HEK293 (cell line): ENCODE measurements at regions not wholly inside any gene's neighbourhood (a gene's known extent, or its start where the extent isn't known, plus 50 kb on each side); places are given as distances from the start of the nearest gene placed in this dataset.
"Not testable (repeated sequence)": the region's sequence is repeated elsewhere in the genome, so short reads cannot be mapped to it uniquely, and the experiment has no call there.

ENCODE experiments used
- CTCF ChIA-PET: fragments of 350-600 bp; formaldehyde crosslinking; extraction: SDS; loops from one replicate; lab custom pipeline; 2021; ENCODE audit warnings: antibody characterized with exemption; lab: Yijun Ruan, JAX
- POLR2A ChIA-PET: fragments of 300-600 bp; formaldehyde crosslinking; extraction: SDS; loops from one replicate; lab custom pipeline; 2020; ENCODE audit warnings: antibody characterized with exemption, inconsistent platforms; lab: Yijun Ruan, JAX
- H3K27ac ChIP-seq: fragments of 200-500 bp; sonication (Bioruptor generic); 2 replicates; pipeline ENCODE4 v1.5.1; 2014; ENCODE audit warnings: low read depth, low read length, control low read depth, inconsistent platforms; ENCODE audit errors: extremely low read depth
- H3K36me3 ChIP-seq, 2 experiments: fragments of 200-500 bp in 1 of 2; sonication (Bioruptor generic) in 1 of 2; 1 replicate in 1 of 2; 2 replicates in 1 of 2; pipeline ENCODE4 v1.5.1; 2014 to 2017; ENCODE audit warnings: inconsistent platforms in 2 of 2, low read length in 2 of 2; ENCODE audit not compliant: control insufficient read depth in 2 of 2, insufficient read depth in 1 of 2
- H3K4me1 ChIP-seq: fragments of 200-500 bp; sonication (Bioruptor generic); 2 replicates; pipeline ENCODE4 v1.5.1; 2014; ENCODE audit warnings: mild to moderate bottlenecking, low read length, inconsistent platforms; ENCODE audit not compliant: control insufficient read depth, insufficient read depth
- H3K4me3 ChIP-seq: 2 replicates; pipeline ENCODE4 v1.5.1; 2011; ENCODE audit warnings: low read depth, mild to moderate bottlenecking, control low read depth, low read length, moderate library complexity
- H3K9me3 ChIP-seq: fragments of 200-500 bp; sonication (Bioruptor generic); 2 replicates; pipeline ENCODE4 v1.5.1; 2014; ENCODE audit warnings: low read depth, low read length, inconsistent platforms; ENCODE audit not compliant: control insufficient read depth, insufficient read depth
- PRDM10 ChIP-seq: fragments of 450-650 bp; formaldehyde crosslinking; IDR thresholded peaks from 2 replicates; pipeline ENCODE4 v1.5.1; 2016; ENCODE audit warnings: missing biosample characterization, missing genetic modification characterization
- SALL2 ChIP-seq: fragments of 450-650 bp; formaldehyde crosslinking; IDR thresholded peaks from 2 replicates; pipeline ENCODE4 v1.5.0; 2017; ENCODE audit warnings: missing biosample characterization, mild to moderate bottlenecking, missing genetic modification characterization, borderline replicate concordance
- ZNF148 ChIP-seq: fragments of 450-650 bp; formaldehyde crosslinking; IDR thresholded peaks from 2 replicates; pipeline ENCODE4 v1.5.0; 2017; ENCODE audit warnings: missing biosample characterization, missing genetic modification characterization, borderline replicate concordance
- ZNF155 ChIP-seq: fragments of 450-650 bp; formaldehyde crosslinking; IDR thresholded peaks from 2 replicates; pipeline ENCODE4 v1.5.1; 2016; ENCODE audit warnings: missing biosample characterization, missing genetic modification characterization
- ZNF19 ChIP-seq: fragments of 450-650 bp; formaldehyde crosslinking; IDR thresholded peaks from 2 replicates; pipeline ENCODE4; 2016; ENCODE audit warnings: missing biosample characterization, missing genetic modification characterization, low read depth
- ZNF23 ChIP-seq: fragments of 450-650 bp; formaldehyde crosslinking; IDR thresholded peaks from 2 replicates; pipeline ENCODE4 v1.5.1; 2016; ENCODE audit warnings: missing biosample characterization, missing genetic modification characterization, borderline replicate concordance
- ZNF610 ChIP-seq: fragments of 450-650 bp; formaldehyde crosslinking; IDR thresholded peaks from 2 replicates; pipeline ENCODE4 v1.5.1; 2016; ENCODE audit warnings: missing biosample characterization, missing genetic modification characterization, borderline replicate concordance
- ZSCAN30 ChIP-seq: fragments of 450-650 bp; IDR thresholded peaks from 2 replicates; pipeline ENCODE4 v1.5.1; 2018; ENCODE audit warnings: missing biosample characterization, mild to moderate bottlenecking, missing genetic modification characterization, moderate library complexity
- ZSCAN5A ChIP-seq: fragments of 450-650 bp; formaldehyde crosslinking; IDR thresholded peaks from 2 replicates; pipeline ENCODE4 v1.5.1; 2016; ENCODE audit warnings: missing biosample characterization, missing genetic modification characterization
- TF ChIP-seq, protein P1 (sequence below): fragments of 450-650 bp; formaldehyde crosslinking; IDR thresholded peaks from 2 replicates; pipeline ENCODE4 v1.5.1; 2016; ENCODE audit warnings: missing biosample characterization, missing genetic modification characterization

GRCh38 chr1:197841158-197841557 lies 61.3 kb upstream of the C1orf53 start:
- ChIA-PET CTCF (no interaction called here), POLR2A (no interaction called here)
- H3K4me3 ChIP-seq = no peak overlapping the region
- H3K36me3 ChIP-seq = no peaks in the 10 kb centered on the region
- no peaks in the 10 kb centered on the region for H3K4me1 ChIP-seq
- no peak for TF ChIP-seq SALL2 (tag by site-specific recombination)
- no peak for TF ChIP-seq ZNF23 (tag by site-specific recombination)
- no peak for TF ChIP-seq ZNF610 (tag by site-specific recombination)
- TF ChIP-seq, protein P1, sequence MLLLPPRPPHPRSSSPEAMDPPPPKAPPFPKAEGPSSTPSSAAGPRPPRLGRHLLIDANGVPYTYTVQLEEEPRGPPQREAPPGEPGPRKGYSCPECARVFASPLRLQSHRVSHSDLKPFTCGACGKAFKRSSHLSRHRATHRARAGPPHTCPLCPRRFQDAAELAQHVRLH (tag by site-specific recombination) = no peak
- H3K27ac ChIP-seq = no peak overlapping the region
- H3K9me3 ChIP-seq = no peaks in the 10 kb centered on the region

DNA sequence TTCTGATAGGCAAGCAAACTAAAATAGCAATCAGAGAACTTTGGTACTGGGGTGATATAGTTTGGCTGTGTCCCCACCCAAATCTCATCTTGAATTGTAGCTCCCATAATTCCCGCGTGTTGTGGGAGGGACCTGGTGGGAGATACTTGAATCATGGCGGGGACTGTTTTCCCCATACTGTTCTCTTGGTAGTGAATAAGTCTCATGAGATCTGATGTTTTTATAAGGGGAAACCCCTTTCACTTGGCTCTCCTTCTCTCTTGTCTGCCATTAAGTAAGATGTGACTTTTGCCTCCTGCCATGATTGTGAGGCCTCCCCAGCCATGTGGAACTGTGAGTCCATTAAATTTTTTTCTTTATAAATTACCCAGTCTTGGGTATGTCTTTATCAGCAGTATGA lies 62.6 kb upstream of the C1orf53 start:
- CTCF ChIA-PET, POLR2A ChIA-PET, H3K4me3 ChIP-seq, H3K36me3 ChIP-seq, H3K4me1 ChIP-seq, H3K27ac ChIP-seq, H3K9me3 ChIP-seq: not testable (repeated sequence)

DNA sequence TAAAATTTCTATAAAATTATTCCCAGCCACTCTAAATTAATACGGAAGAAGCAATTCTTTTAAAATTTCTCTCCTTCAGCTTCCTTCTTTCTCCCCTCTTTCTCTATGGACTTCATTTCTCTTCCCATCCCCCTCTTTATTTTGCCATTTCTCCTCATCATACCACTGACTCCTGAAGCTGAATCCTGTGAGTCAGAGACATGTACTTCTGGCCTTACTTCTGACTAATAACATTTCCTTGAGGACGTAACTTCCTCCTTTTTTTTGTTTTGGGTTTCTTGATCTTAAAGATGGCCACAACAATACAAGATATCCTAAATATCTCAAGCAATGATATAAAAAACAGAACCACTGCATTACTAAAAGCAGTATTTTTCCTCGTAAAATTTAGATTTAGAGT lies 63.6 kb upstream of the DENND1B start:
- H3K4me3 ChIP-seq = no peak overlapping the region
- H3K4me1 ChIP-seq = no peaks in the 10 kb centered on the region
- H3K27ac ChIP-seq = no peak overlapping the region
- TF ChIP-seq PRDM10 (tag by site-specific recombination) (no peak), ZNF155 (tag by site-specific recombination) (no peak)
- TF ChIP-seq, all 188 proteins: peak for 0
- ChIA-PET POLR2A (no interaction called here), CTCF (interaction anchor here (0.6 kb wide), 1 partner anchor 27 kb away, joined by 3 read pairs; no protein-coding TSS in a partner anchor)
- Histone ChIP-seq H3K9me3 (no peaks in the 10 kb centered on the region), H3K36me3 (no peaks in the 10 kb centered on the region)

GRCh38 chr1:197837911-197838310 lies 62.6 kb upstream of the DENND1B start:
- POLR2A ChIA-PET = no interaction called here
- no peaks in the 10 kb centered on the region for H3K36me3 ChIP-seq
- H3K9me3 ChIP-seq = no peaks in the 10 kb centered on the region
- CTCF ChIA-PET = no interaction called here
- no peak overlapping the region for H3K27ac ChIP-seq
- TF ChIP-seq ZNF148 (tag by site-specific recombination) (no peak), ZSCAN30 (tag by site-specific recombination) (no peak), ZSCAN5A (tag by site-specific recombination) (no peak), ZNF19 (tag by site-specific recombination) (no peak)
- H3K4me1 ChIP-seq = no peaks in the 10 kb centered on the region
- no peak overlapping the region for H3K4me3 ChIP-seq
